ENCODE measurements at regions not wholly inside any gene's neighbourhood (a gene's known extent, or its start where the extent isn't known, plus 50 kb on each side); places are given as distances from the start of the nearest gene placed in this dataset.
A peak's percentile ranks its signal among the peaks of the same experiment; 100 is the strongest.
"Not testable (repeated sequence)": the region's sequence is repeated elsewhere in the genome, so short reads cannot be mapped to it uniquely, and the experiment has no call there.

DNA sequence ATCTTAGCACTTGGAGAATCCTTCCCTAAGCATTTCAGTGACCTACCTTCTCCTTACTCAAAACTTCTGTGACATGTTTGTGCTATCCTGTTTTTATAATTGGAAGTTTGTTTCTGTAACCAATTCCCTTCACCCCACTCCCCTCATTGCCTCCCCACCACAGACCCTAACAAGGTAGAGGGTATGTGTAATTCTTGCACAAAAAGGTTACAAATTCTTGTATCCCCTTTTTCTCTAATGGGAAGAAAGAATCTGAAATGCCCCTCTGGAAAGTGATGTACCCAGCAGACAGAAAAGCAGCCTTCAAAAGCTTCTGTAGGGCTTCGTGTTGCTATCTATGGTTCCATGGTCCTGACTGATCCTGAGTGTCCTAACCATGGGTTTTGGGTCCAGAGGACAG, 111.7 kb upstream of the TMEM170B start:
- no peak for DNase-seq

DNA sequence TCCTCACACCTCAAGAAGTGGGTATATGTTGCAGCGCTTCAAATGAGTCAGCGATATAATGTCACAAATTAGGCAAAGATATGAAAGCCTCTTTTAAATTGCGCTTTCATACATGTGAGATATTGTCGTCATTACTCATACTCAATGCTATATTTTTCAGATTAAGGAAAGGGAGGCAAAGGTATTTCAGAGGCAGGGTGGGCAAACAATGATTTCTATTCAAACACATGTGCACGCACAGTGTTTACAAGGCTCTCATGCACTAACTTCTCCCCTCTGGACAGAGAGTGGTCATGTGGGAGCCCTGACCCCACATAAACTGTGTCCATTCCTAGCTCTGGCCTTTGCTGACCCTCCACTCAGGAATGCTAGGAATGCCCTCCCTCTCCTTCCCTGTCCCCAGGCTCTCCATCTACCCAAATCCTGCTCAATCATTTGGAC, 112.1 kb upstream of the TMEM170B start:
- no peak for DNase-seq

DNA sequence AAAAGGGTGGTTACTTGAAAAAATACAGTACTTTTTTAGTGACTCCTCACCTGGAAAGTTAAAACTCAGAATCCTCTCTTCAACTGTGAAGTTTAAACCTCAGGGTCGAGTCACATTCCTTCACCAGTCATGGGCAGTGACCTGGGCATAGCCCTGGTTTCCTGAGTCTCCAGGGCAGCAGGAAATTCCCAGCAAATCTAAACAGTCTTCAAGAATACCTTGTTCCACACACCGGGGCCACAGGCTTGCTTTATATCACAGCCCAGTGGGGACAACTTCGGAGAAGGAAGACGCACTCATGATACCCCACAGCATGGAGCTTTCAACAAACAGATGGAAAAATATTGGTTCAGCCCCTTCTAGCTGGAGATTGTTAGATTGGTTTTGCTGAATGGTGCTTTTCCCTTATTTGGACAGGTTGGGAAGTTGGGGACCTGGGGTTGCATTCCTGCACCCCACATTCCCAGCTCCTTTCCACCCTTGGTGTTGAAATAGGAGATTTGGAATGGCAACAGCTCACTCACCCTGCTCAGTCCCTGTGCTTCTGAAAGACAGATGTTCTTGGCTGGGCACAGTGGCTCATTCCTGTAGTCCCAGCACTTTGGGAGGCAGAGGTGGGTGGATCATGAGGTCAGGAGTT, 113.0 kb upstream of the TMEM170B start:
- no peak for DNase-seq

DNA sequence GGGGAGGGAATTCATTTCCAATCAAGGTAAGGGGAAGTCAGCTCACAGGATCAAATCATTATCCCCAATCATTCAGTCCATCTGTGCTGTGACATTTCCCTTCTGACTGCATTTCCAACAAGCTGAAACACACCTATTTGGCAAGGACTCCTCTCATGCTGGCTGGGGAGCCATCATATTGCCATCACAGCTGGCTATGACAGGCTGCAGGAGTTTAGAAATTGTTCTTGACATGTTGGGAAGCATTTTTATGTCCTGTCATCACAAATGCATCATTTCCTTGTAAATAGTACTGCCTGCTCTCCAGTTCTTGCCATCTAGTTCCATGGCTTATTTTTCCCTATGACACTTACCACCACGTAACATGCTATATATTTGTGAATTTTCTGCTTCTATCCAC, 113.9 kb upstream of the TMEM170B start:
- no peak for DNase-seq

DNA sequence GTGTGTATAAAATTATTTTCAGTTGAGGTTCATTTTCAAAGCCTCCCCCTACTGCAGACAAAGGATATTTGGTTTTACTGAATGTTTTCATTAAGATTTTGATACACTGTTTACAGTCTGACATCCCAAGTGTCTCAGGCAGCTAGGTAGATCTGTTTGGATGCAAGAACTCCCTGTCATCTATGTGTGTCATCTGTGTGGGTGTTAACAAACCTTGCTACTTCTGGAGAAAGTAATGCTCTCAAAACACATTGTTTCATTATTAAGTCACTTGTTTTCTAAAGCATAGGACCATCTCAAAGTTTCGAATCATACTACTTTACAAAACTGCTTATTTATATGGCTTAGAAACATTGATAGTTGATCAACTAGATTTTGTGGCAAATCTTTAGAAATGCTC, 114.5 kb upstream of the TMEM170B start:
- DNase-seq: no peak

DNA sequence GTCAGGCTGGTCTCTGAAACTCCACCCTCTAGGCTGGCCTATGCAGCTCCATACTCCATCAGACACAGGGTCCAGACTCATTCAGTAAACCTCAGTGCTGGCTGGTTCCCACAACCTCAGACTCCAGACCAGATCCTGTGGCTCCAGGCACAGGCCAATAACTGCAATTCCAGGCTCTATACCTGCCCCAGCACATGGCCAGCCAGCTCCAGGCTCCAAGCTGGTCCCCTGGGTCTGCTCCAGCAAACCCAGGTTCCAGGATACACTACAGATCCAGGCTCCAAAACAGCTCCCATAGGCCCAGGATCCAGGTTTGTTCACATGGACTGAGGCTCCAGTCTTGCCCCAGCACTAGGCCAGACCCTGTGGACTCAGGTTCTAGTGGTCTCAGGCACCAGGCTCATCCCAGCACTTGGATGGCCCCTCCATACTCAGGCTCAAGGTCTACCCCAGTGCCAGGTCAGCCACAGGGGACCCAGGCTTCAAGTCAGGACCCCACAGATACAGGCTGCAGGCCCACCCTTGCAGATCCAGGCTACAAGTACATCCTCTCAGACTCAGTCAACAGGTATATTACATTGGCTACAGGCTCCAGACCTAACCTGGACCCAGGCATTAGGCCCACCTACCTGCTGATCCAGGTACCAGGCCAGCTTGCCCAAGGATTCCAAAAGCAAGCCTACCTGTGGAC, 117.6 kb upstream of the TMEM170B start:
- no peak for DNase-seq

DNA sequence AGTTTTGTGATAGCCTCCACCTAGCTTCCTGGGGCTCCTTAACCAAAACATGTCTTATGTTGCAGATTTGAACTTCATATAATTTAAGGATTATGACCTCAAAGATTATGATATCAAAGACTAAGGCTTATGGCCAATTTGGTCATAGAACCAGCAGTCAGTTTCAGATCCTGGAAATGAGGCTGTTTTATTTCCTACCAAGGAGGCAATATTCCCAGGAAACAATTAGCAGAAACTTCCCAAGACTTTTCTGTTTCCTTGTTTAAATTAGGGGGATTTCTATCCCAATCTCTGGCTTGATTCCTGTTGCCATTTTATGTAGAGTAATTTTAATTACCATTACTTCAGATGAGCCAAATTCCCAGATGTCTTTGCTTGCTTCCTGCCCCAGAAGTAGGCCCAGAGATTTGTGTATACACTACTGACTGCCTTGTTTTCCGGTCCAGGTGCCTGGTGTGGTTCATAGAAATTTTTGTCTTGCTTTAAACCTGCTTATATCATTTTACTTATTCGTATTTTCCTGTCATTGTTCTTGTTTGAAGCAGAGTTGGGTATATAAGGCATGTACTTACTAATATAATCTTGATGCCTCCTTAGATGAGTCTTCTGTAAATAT, 119.2 kb upstream of the TMEM170B start:
- no peak for DNase-seq

DNA sequence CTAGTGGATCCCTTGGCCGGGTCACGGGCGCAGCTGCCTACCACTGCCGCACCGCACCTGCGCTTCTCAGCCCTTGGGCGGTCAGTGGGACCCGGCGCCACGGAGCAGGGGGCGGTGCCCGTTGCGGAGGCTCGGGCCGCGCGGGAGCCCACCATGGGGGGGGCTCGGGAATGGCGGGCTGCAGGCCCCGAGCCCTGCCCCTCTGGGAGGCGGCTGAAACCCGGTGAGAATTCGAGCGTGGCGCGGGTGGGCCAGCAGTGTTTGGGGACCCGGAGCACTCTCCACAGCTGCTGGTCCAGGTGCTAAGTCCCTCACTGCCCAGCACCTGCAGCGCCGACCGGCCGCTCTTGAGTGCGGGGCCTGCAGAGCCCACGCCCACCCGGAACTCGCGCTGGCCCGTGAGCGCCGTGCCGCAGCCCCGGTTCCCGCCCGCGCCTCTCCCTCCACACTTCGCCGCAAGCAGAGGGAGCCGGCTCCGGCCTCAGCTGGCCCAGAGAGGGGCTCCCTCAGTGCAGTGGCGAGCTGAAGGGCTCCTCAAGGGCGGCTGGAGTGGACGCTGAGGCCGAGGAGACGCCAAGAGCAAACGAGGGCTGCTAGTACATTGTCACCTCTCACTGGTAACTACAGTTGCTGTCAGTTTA, 120.5 kb upstream of the TMEM170B start:
- no peak for DNase-seq

DNA sequence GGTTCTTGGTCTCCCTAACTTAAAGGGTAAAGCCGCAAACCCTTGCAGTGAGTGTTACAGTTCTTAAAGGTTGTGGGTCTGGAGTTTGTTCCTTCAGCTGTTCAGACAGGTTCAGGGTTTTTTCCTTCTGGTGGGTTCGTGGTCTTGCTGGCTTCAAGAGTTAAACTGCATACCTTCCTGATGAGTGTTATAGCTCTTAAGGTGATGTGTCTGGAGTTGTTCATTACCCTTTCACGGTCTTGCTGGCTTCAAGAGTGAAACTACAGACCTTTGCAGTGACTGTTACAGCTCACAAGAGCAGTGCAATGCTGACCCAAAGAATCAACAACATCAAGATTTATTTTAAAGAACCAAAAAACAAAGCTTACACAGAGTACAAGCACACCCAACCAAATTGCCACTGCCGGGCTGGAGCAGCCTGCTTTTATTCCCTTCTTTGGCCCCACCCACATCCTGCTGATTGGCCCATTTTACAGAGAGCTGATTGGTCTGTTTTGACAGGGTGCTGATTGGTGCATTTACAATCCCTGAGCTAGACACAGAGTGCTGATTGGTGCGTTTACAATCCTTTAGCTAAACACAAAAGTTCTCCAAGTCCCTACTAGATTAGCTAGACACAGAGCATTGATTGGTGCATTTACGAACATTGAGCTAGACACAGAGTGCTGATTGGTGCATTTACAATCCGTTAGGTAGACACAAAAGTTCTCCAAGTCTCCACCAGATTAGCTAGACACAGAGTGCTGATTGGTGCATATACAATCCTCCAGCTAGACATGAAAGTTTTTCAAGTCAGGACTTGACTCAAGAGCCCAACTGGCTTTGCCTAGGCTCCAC, 121.2 kb upstream of the TMEM170B start:
- not testable (repeated sequence) for DNase-seq

DNA sequence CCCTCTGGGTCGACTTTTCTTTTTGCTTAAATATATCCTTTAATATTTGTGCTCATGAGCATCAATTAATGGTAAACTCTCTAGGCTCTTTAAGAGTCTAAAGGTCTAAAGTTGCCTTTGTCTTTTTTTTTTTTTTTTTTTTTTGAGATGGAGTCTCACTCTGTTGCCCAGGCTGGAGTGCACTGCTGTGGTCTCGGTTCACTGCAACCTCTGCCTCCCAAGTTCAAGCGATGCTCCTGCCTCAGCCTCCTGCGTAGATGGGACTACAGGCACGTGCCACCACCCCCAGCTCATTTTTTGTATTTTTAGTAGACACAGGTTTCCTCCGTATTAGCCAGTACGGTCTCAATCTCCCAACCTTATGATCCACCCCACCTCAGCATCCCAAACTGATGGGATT, 122.0 kb upstream of the TMEM170B start:
- no peak for DNase-seq

DNA sequence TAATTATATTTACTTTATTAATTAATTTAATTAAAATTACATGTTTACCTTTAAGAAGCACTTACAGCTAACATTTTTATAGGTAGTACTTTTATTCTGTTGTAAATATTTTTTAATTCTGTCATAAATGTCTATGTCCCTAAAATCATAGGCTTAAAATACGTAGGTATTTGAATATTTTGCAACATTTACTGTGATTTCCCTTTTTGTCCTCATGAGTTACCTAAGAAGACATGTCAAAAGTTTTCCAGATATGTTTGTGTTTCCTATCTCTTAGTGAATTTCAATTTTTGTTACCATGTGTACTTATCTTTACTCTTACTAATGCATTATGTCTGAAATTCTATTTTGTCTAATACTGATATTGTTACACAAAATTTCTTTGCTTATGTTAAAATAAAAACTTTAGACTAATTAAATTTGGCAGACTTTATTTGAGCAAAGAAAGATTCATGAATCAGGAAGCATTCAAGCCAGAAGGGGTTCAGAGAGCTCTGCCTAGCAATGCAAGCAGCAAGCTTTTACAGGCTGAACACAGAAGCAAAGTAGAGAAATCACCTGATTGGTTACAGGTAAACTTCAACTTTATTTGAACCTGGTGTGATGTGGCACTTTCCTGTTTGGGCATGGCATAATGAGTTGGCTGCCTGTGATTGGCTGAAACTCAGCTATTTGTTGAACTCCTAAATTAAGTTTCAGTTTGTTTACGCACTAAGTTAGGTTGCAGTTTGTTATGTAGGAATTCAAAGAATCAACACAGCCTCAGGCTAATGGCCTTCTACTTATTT, 123.2 kb upstream of the TMEM170B start:
- DNase-seq: peak; percentile 41

DNA sequence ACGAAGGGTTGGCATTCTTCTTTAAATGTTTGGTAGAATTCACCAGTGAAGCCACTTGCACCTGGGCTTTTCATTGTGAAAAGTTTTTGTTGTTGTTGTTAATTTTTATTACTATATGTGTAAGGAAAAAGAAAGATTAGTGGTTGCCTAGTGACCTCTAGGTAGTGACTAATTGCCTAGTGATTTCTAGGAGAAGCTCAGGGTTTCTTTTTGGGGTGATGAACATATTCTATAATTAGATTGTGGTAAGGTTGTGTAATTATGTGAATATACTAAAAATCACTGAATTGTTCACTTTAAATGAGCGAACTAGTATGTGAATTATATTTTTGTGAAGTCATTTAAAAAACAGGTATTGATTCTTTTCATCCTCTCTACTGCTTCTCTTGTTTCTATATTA, 123.8 kb upstream of the TMEM170B start:
- no peak for DNase-seq

DNA sequence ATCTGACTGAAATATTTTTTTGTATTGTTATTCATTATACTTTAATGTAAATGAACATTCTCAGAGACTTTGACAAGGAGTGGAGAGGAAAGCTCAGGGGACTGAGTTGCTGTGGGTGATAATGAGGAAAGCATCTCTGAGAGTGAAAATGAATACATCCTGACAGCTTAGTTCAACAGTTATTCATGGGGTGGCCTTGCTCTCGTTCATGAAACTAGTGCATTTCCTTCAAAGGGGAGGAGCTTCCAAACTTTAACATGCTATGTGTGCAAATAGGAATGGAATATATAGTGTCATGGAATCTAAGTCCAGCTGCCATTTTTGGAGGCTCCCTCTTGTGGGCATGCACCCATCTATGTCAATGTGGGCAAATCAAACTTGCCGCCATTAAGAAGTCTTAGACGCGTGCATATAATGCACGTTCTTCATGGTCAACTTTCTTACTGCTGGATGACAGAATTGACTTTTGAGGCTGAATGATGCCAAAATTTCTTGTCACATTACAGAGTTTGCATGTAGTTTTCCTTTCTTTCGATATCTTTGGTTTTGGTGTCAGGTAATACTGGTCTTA, 124.3 kb upstream of the TMEM170B start:
- no peak for DNase-seq

DNA sequence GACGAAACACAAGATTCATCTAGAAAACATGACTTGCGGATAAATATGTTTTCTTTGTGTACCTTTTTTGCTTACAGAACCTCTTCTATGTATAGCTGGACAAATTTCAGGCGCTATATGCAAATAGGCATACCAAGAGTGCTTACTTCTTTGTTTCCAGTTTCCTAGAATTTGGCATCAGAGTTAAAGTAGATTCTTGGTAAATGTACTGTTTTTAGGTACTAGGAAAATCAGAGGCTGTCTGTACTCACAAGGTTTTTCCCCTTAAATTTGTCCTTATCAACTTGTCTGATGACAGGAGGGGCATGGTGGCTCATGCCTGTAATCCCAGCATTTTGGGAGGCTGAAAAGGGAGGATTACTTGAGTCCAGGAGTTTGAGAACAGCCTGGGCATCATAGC, 124.9 kb upstream of the TMEM170B start:
- no peak for DNase-seq

DNA sequence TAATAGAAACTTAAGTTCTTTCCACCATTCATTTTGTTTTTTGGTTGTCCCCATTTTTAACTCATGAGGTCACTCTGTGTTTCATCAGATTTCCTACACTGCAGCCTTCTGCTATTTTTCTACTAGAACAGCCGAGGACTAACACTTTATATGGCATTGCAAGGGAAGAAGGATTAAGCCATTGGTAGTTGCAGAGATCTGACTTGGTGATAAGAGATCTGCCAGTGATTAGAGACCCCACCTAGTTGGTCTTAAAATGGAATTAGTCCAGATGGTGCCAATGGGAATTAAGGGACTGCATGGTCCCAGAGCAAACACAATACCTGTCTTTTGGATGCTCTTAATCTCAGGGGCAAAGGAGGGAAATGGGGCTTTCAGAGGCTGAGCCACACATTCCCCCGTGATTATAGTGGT, 125.5 kb upstream of the TMEM170B start:
- DNase-seq: no peak

DNA sequence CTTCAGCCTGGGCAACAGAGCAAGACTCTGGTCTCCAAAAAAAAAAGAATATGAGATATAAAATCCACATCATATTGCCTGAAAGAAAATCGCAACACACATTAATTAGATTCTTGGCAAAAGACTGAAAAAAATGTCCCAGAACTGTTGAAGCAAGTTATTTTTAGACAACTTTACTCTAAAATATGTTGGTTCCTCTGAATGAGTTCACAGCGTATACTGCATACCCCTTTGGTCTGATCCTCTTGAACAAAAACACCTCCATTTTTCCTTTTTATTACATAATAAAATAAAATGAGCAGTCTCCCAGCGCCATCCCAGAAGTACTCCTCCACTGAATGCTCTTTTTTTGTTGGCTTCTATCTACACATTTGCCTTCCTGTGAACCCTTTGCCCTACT, 126.0 kb upstream of the TMEM170B start:
- DNase-seq: no peak

DNA sequence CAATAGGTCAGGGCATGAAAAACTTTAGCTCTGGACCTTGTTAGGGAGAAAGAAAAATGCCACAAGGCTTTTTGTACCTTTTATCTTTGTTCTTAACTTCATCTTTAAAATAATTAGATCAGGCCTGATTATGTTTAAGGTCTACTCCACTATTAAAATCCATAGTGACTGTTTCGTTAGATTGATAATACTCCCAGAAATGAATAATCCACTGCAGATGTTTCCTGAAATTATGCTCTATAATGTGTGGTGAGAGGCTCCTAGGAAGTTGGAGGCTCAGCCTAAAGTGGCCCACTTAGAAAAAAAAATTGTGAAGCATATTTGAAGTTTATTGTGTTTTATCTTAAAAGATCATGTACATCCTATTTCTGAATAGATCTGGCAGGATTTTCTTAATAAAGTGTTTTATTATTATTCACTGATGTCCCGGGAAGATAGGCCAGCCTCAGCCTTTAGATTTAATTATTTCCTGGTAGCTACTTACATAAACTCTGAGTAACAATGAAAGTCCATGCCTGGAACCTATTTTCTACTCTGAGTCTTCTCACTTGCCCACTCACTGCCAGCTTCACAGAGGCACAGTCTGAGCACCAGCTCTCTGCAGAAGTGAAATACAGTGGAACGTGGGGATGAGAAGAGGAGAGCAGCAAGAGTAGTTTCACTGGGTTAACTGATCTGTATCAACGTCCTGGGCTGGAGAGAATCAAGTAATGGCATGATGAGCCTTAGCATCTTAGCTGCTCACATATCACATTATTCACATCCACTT, 126.8 kb upstream of the TMEM170B start:
- DNase-seq: no peak

DNA sequence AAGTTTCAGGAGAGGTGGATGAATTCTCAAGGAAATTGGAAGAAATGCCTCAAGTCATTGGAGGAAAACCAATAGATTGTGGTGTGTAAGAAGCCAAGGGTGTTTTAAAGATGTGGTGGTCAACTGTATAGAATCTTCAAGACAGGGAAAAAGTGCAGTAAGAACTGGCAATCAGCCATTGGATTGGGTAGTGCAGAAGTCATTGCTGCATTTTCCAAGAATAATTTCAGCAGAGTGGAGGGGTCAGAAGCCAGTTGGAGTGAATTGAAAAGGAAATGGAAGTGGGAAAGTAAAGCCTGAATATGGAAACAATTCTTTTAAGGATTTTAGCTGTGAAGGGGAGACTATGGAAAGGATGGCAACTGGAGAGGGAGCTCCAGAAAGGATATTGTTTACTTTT, 128.2 kb upstream of the TMEM170B start:
- no peak for DNase-seq

DNA sequence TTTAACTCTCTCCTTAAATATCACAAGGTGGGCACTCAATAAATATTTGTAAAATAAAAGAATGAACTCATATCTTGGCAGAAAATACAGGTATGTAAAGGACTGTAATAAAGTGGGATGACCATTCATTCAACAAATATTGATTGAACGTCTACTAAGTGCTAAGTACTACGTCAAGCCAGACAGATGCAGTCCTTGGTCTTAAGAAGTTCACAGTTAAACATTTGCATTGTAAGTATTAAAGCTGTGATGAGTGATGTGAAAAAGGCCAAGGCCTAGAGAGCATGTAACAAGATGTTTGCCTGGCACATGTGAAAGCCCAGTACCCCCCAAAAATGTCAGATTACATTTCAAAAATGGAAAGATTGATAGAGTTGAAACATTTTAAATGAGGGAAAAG, 130.1 kb upstream of the TMEM170B start:
- no peak for DNase-seq

DNA sequence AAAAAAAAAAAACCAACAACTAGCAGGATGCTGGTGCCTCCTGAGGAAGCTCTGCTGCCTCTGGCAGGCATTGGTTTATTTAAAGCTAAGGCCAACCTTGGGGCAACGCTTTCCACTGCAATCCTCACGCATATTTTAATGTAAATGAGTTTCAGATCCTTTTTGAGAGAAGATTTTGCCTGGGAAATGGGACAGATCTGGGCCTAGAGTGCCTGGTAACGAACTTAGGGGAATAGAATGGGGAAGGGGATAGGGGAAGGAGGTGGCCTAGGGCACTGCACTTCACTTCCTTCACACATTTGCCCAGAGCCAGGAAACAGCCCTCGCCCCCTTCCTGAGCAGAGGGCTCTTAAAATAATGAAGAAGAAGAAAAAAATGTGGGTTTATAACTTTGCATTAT, 132.7 kb upstream of the TMEM170B start:
- no peak for DNase-seq

DNA sequence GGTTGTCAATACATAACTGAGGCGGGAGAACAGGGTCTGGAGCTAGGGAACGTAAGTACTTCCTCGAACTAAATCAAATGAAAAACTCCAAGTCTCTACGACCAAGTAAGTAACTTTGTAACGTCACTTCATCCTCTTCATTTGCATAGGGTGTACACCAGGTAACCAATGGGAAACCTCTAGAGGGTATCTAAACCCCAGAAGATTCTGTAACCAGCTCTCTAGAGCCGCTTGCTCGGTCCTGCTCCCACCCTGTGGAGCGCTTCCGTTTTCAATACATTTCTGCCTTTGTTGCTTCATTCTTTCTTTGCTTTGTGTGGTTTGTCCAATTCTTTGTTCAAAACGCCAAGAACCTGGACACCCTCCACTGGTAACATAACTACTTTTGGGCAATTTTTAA, 133.5 kb upstream of the TMEM170B start:
- no peak for DNase-seq
